ENCODE measurements at regions not wholly inside any gene's neighbourhood (a gene's known extent, or its start where the extent isn't known, plus 50 kb on each side); places are given as distances from the start of the nearest gene placed in this dataset.

DNA sequence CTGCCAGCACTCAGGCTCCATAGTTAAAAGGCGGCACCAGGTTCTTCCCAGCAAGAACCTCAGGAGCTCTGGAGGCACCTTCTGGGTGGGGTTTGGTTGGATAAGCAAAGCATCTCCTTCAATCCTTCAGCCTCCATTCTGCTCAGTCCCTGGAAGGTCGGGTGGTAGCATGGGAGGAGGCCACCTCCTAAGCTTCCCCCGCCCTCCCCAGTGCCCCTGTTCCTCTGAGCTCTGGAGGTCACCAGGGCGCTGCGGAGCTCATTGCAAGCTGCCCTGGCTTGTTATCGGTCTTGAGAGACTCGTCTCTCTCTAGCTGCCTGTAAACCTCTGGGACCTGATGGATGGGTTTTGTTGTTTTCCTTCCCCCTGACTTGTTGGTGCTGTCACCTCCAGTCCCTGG is 124.8 kb downstream of the RPLP1 start:
- no peak for ATAC-seq

DNA sequence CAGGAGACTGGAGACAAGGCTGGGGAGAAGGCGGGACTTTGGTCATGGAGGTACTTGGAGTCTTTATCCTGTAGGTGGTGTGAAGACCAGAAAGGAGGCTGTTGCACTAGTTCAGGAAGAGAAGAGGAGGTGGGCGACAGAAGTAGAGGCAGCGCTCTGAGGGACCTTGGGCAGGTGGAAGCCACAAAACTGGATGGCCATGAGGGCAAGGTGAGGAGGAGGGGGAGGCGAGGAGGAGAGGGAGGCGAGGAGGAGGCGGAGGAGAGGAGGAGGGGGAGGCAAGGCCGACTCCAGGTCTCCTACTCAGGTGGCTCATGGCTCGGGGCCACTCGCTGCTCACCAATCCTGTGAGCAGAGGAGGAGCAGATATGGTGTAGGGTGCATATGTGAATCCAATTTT is 125.6 kb downstream of the RPLP1 start:
- ATAC-seq: no peak

DNA sequence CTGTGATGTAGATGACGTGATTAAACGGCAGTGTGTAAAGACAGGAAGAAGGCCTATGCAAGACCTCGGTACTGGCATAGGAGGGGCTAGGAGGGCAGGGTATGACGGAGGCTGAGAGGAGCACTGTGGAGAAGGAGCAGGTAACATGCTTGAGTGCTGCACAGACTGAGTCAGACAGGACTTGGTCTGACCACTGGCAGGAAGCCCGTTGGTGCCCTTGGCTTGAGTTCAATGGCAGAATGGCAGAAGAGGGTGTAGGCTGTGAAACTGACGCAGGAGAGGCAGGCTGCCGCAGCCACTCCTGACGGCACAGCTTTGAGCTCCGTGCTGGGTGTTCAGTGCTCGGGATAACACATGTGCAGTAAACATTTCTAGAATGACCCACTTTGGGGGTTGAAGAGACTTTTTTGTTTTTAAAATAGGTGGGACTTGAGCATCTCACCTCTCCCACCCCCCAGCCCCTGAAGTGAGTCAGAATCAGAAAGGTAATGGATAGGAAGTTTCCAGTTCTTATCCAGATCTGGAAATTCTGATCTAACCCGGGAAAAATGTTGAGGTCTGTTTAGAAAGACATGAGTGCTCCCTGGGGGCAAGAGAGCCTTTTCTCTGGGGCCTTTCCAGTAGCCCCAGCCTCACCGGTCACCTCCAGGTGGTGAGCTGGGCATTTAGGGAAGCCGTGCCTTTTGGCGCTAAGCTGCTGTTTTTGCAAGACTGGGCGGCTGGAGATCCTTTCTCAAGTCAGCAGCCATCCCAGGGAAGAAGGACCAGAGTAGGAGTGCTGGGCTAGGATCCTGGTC is 126.4 kb downstream of the RPLP1 start:
- peak; percentile 19 for ATAC-seq

DNA sequence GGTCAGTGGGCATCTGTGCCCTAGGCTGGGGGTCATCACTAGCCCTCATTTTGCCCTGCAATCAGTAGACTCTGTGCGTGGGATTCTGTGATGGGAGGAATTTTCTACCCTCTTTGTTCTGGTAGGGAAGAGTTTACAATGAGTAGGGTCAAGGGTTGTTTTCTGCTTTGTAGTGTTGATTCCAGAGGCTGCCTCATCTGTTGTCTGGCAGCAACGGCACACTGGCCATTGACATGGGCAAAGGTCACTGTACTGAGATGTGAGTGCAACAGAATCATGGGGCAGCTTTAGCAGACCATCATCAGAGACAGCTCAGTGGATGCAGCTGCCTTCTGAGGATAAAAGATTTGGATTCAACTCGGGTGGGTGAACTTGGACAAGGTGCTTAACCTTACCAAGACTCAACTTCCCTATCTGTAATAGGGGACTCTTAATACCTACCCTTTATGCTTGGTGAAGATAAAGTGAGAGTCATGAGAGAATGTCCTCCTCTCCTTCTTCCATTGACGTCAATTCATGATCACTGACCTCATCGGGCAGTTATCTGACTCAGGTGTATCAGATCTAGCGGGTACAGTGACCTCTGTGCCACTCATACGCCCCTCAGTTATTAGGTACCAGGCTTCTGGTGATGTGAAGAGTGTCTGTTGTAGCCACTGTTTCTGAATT is 127.5 kb downstream of the RPLP1 start:
- no peak for ATAC-seq

DNA sequence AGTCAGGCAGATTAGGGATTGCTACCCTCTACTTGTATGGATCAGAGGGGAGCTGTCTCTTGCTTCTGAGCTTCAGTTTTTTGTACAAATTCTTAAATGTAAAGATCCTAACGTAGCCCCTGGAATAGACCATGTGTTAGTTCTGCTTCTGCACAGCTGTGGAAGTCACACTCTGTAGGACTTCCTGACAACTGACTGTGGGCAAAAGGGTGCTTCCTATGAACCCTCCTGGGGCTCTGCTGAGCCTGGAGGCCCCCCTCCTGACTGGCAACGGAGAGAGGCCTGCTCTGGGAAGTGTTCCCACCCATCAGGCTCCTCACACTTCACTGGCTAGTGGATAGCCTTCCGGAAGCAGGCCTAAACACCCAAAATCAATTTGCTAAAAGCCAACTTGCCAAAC is 131.0 kb downstream of the RPLP1 start:
- ATAC-seq: no peak

DNA sequence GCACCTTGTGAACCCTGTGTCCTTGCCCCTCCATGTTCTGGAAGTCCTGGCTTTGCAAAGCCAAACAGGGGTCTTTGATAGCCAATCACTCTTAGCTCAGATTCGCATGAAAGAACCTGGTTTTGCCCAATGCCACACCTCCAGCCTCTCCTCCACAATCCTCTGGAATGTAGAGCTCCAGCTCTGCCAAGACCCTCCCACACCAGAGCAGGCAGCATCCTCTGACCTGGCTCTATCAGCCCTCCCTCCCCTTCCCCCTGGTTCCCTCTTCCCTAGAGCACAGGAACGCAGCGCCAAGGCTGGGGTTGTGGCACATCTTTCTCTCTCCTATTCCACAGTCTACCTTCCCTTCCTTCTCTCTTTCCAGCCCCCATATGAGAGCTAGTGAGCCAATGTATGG is 133.3 kb downstream of the RPLP1 start:
- ATAC-seq: no peak

DNA sequence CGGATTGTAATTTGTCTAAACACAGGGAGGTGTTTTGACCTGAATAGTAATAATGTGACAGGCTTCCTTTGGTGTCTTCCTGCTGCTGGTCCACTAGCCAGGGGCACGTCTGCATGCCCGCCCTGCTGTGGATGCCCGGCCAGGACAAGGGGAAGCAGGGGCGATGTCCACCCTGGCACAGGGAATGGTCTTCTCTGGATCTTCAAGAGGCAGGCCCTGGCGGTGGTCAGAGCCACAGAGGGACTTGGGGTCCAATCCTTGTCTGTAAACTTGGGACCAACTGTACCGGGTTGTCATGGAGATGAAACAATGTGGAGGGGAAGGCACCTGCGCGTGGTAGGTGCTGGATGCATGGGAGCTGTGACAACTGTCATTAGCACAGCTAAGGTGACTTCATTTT is 134.1 kb downstream of the RPLP1 start:
- no peak for ATAC-seq

DNA sequence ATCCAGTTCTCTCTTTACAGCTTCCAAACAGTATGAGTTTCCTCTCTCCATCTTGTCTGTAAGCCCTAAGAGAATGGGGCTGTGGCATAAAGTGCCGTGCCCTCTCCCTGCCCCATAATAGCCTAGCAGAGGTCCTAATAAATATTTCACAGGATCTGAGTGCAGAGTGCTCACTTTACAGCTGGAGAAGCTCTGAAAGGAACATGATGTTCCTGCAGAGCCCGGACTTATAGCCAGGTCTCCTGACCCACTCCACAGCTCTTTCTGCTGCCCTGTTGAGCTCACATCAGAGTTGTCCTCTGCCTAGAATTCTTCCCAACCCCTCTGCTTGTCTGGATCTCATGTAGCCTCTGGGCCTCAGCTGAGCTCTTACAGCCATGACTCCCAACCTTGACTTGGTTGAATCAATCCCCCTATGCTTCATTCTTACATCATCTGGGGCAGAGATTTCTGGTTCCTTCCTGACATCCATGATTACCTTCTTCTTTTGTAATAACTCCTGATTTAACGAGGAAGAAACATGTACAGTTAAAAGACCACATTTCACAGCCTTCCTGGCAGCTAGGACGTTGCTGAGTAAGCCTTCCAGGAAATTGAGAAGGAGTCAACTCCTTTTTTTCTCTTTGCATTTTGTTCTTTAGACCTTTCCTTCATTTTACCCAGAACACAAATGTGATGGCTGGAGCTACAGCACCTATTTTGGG is 135.3 kb downstream of the RPLP1 start:
- no peak for ATAC-seq

DNA sequence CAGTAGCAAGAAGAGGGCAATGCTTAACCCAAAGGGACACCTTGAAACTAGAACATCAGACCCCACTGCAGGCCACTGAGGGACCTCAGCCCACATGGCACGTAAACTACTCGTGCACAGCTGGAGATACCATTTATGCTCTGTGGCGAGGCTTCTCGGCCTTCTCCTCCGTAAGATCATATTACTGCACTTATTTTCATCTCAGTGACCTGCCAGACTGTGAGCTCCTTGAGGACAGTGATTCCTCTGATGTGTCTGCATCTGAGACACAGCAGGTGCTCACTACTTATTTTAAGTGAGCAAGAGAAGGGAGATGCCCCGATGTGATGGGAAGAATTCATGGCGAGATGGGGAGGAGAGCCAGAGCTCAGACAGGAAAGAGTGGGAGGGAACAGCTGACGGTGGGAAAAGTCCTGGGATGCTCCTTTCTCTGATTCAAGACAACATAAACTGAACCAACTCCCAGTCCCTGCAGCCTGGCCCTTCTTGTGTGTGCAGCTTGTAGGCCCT is 137.6 kb downstream of the RPLP1 start:
- no peak for ATAC-seq

DNA sequence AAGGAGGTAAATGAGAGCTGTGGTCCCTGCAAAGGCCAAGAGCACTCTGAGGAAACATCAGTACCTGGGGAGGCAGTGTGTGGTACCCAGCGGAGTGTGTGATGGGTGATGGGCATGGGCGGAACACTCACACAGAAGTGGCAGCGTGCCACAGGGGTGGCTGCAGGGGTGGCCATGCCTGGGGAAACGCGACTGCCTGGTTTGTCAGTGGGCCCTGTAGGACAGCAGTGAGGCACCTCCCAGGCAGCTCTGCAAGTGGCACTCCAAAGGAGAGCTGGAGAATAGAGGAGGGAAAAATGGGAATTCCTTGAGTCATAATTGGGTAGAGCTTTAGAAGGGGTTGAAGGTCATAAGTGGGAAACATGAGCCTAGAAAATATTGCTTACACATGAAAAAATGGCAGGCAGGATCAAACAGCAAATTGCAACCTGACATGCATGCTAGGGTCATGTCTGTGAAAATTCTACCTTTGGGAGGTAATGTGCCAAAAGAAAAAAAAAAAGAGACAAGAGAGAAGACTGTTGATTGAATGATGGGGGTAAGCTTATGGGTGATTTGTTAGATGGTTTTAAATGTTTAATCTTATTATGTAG is 138.4 kb downstream of the RPLP1 start:
- no peak for ATAC-seq

DNA sequence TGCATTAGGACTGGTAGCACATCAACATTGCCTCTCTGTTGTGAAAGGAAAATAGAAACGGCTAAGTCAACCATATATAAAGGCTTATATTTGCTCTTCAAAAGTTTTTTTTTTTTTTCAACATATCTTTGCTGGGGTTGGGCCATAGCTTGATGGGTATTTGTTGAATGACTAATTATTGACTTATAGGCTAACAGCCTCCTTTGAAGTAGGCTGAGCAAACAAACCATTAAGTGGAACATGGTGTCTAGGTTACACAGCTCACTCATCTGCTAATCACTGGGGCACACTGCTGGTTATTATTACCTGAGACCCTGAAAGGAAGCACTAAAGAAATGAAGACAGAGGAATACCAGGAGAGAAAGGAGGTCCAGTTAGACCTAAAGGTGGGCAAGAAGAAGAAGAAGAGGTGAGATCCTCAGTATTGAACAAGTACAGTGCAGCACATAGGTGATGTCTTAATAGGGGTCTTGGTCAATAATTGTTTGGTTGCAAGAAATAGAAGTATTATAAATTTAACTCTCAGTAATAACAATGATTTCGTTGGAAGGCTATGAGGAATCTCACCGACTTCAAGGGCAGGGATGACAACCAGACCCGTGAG is 139.4 kb downstream of the RPLP1 start:
- peak; percentile 70 for ATAC-seq

DNA sequence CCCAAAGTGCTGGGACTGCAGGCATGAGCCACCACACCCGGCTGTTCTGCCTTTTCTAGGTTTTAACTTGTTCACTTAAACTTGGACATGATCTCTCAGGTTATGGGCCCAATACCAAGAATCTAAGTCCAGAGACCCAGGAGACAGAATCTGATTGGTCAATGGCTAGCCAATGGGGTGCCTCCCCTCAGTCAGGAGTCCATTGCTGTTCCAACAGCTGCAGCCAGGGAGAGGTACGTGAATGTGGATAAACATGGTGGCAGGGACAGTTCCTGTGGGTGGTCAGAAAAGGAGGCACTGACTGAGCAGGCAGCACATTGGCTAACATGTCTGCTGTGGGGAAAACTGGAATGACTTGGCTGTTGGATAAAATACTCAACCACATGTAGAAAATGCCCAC is 140.3 kb downstream of the RPLP1 start:
- no peak for ATAC-seq

DNA sequence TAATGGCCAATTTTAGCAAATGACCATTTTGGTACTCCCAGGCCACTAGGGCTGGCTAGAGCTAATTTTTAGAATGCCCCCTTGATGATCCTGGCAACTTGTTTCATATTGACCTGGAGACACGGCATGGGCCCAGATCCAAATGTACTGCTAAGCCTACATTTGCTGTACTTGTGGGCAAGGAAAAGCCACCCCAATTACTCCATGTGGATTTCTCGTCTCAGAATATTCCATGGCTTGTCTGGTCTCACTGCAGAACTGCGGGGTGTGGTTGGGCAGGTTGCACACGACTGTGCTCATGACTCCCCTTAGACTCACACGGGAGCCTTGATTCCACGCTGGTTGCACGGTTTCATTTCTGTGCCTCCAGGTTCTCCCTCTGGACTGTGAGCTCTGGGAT is 140.9 kb downstream of the RPLP1 start:
- peak; percentile 3 for ATAC-seq

DNA sequence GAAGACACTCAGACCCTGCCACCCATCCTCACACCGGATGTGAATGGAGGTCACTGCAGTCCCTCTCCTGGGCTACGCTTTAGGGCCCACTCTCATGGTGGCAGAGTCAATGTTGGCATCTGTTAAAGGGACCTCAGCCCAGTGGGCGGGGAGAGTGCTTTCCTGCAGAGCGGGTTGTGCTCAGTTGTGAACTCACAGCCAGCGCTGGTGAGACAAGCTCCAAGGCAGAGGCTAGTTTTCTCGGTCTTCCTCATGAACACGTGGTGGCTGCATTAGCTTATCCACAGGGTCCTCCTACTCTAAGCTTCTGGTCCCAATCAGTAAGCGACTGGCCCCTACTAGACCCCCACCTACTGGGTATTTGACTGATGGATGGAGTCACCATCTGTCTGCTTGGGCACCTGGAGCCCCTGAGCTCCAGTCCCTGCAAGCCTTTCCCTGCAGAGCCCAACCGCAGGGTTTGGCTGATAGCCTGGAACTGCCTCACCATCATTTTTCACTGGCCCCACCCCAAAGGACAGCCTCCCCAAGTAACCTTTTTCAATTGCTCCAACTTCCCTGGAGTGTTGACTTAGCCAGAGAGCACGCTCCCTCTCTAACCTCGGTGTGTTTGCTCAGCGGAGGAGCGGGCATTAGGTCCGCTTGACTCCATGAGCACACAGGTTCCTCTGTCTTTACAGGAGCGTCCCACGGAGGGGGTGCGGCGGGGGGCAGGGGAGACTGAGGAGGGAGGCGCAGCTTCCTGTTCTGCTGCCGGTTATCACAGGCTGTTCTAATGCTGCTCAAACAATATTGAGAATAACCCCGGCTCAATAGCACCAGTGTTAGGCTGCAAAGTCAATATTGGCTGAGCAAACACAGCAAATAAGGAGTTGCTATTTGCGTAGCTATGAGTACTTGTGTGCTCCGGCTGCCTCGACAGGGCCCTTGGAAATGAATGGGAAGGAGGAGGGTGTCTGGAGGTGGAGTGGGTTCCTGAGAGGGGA is 141.7 kb downstream of the RPLP1 start:
- ATAC-seq: peak; percentile 81

DNA sequence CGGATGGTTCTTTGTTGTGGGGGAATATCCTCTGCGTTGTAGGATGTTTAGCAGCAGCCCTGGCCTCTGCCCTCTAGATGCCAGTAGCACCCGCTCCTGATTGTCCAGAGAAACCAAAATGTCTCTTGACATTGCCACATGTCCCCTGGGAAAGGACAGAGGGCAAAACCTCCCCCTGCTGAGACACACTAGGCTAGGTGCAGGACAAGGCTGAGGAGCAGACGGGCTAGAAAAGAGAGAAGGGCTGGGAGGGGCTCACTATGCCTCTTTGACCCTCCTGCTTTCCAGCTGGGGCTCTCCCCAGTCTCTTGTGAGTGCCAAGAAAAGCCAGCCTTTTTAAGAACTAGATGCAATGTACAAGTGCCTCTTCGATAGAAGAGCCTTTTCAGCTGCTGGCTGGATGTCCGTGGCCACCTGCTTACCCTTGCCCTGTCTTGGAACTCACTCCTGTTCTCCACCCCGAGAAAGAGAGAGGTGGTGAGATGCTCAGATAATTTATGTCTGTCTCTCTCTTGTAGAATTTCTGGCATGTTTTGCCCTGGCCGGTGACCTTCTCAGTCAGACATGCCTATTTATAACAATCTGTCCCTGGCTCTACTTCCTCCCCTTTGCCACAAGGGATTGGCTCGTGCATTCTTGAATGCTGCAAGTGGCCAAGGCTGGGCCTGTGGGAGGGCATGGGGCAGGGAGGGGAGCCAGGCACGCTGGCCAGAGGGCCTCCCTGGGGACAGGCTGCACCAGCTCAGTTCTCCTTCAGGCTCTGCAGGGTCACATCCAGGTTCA is 142.6 kb downstream of the RPLP1 start:
- no peak for ATAC-seq

DNA sequence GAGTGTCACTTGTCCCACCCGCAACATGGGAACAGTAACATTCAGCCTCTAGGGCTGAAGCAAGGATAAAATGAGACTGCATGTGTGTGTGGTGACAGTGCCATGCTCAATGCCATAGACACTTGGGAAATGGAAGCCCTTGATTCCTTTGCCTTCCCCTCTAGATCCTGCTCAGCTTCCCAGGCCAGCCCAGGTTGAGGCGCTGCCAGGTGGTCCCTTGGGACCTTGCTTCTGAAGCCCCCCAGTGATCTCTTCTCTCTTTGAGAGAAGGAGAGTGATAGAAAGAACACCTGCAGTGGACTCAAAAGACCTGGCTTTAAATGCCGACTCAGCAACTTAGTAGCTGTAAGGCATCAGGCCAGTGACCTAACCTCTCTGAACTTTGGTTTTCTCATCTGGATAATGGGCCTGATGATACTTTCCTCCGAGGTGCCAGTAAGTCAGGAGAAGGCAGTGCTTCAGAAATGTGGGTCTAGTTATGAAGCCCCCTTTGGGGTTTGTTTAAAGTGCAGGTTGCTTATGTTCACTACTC is 144.5 kb downstream of the RPLP1 start:
- no peak for ATAC-seq

DNA sequence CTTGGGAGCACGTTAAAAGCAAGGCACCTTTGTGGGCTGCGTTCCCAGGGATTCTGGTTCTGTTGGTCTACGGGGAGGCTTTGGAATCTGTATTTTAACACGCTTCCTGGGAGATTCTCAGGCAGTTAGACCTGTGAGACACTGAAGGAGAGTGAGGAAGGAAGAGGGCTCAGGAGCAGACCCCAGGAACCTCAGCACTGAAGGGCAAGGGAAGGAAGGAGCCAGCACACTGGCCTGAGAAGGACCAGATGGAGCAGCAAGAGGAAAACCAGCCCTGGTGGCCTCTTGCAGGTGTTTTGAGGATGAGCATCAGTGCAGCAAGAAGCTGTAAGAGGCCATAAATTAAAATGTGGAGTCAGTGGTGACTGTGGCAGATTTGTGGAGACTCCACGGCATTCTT is 146.7 kb downstream of the RPLP1 start:
- ATAC-seq: no peak

DNA sequence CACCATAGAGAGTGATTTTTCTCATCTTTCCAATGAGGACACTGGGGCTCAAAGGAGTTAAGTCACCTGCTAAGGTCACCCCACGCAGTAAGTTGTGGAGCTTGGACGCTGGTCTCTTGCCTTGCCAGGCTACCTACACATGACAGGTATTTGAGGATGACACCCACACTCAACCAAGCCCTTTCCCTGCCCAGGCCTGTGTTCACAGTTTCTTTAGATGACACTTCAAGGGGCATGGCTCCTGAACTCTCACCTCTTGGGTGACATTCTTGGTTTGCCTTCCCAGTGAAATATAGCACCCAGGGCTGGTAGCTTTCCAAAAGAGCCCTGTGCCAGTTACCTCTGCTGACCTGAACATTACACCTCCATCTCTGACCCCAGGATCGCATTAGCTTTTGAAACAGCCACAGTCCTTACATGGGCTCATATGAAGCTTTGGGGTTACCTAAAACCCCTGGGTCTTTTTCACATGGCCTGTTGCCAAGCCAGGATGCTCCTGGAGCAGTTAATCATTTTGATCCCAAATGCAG is 148.0 kb downstream of the RPLP1 start:
- no peak for ATAC-seq

DNA sequence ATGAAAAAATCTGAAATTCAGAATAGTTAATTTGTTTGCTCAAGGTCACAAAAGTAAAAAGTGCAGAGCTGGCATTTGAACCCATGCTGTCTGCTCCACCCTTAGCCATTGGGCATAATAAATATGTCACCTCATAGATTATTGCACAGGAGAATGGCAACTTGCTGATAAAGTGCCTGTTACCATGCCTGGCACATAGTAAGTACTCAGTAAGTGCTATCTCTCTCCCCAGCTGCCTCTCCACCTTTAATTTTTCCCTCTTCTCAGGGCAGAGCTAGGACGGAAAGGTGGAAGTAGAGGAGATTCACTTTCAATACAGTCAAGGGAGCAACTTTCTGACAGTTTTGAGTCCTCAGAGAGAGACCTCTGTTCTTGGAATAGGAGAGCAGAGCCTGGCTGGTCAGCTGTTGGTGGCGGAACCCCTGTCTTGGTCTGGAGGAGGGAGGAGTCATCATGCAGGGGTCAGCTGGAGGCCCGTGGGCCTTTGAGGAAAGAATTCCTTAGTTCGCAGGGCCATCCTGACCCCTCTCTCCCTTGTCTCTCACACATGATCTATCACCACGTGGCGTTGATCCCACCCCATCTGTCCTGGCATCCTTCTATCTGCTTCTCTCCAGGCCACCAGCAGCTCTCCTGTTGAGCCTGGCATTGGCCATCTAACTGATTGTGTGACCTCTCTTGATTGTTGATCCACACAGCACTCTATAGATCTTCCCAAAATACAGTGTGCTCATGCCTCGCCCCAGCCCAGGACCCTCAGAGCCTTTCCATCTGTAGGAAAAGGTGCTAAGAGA is 149.3 kb downstream of the RPLP1 start:
- no peak for ATAC-seq
